Endodermal cell (in vitro differentiated cells): ENCODE measurements at regions not wholly inside any gene's neighbourhood (a gene's known extent, or its start where the extent isn't known, plus 50 kb on each side); places are given as distances from the start of the nearest gene placed in this dataset.
"Not testable (repeated sequence)": the region's sequence is repeated elsewhere in the genome, so short reads cannot be mapped to it uniquely, and the experiment has no call there.

ENCODE experiments used
- DNase-seq: peaks from one replicate; pipeline ENCODE4 v3.0.0-alpha.2; 2017
- H3K27ac ChIP-seq: 2 replicates; pipeline ENCODE4 v1.5.1; 2013; ENCODE audit warnings: mild to moderate bottlenecking, low read depth, low read length, moderate library complexity
- H3K27me3 ChIP-seq: 2 replicates; pipeline ENCODE4 v1.6.1; 2013; ENCODE audit warnings: mild to moderate bottlenecking, low read length, moderate library complexity; ENCODE audit not compliant: insufficient read depth, control insufficient read depth, poor library complexity, severe bottlenecking
- H3K36me3 ChIP-seq: 2 replicates; pipeline ENCODE4 v1.7.0; 2013; ENCODE audit warnings: mild to moderate bottlenecking, low read length, moderate library complexity; ENCODE audit not compliant: control insufficient read depth, insufficient read depth
- H3K4me1 ChIP-seq: one replicate; pipeline ENCODE4 v1.7.0; 2013; ENCODE audit warnings: low read length; ENCODE audit not compliant: control insufficient read depth, insufficient read depth
- H3K4me3 ChIP-seq: 2 replicates; pipeline ENCODE4 v1.5.1; 2013; ENCODE audit warnings: mild to moderate bottlenecking, low read length, moderate library complexity
- H3K9ac ChIP-seq: 2 replicates; pipeline ENCODE4 v1.6.1; 2013; ENCODE audit warnings: mild to moderate bottlenecking, low read length, moderate library complexity; ENCODE audit not compliant: poor library complexity, severe bottlenecking; ENCODE audit errors: extremely low read depth
- H3K9me3 ChIP-seq: 2 replicates; pipeline ENCODE4 v1.6.1; 2013; ENCODE audit warnings: mild to moderate bottlenecking, low read length, moderate library complexity; ENCODE audit not compliant: control insufficient read depth
- H3K27ac Mint-ChIP-seq: 2 replicates; pipeline ENCODE4 v1.8.0; 2020; ENCODE audit warnings: mixed read lengths
- H3K27me3 Mint-ChIP-seq: 2 replicates; pipeline ENCODE4 v1.8.0; 2021; ENCODE audit warnings: mild to moderate bottlenecking, mixed read lengths; ENCODE audit not compliant: insufficient read depth
- H3K36me3 Mint-ChIP-seq: 2 replicates; pipeline ENCODE4 v1.8.0; 2020; ENCODE audit warnings: low read depth, mixed read lengths
- H3K4me1 Mint-ChIP-seq: 2 replicates; pipeline ENCODE4 v1.8.0; 2020; ENCODE audit warnings: mixed read lengths
- H3K4me3 Mint-ChIP-seq: 2 replicates; pipeline ENCODE4 v1.8.0; 2020; ENCODE audit warnings: mild to moderate bottlenecking, moderate library complexity, mixed read lengths
- H3K9me3 Mint-ChIP-seq: 2 replicates; pipeline ENCODE4 v1.8.0; 2020; ENCODE audit warnings: mild to moderate bottlenecking, mixed read lengths
- CTCF ChIP-seq: fragments of 200-600 bp; sonication (generic); conservative IDR thresholded peaks from 2 replicates; pipeline ENCODE4 v1.5.0; 2021; ENCODE audit warnings: antibody characterized with exemption, mild to moderate bottlenecking
- WGBS, 2 experiments: methylation state at CpG; one replicate each; pipeline versions ENCODE4 v1.1.5 to v1.1.7; 2013; ENCODE audit warnings: missing lambda C conversion rate in 2 of 2, mixed read lengths in 1 of 2; ENCODE audit not compliant: insufficient coverage in 1 of 2, insufficient read length in 1 of 2; 5-methylcytosine and 5-hydroxymethylcytosine counted together

- WGBS, 2 experiments, result 88 to 90% methylated on average over 7 to 13 of the region's 21 CpGs
- not testable (repeated sequence) for H3K27ac Mint-ChIP-seq, H3K9me3 Mint-ChIP-seq, H3K27ac ChIP-seq, H3K9me3 ChIP-seq, H3K4me3 Mint-ChIP-seq, H3K27me3 Mint-ChIP-seq, H3K36me3 ChIP-seq, H3K36me3 Mint-ChIP-seq, H3K9ac ChIP-seq, H3K4me3 ChIP-seq, H3K4me1 ChIP-seq, H3K27me3 ChIP-seq, H3K4me1 Mint-ChIP-seq
- peak; percentile 26 for DNase-seq
Measured at GRCh38 chr16:29194185-29194844, 209.5 kb downstream of the LAT start.

GRCh38 chr16:29193634-29194033, 208.8 kb downstream of the LAT start:
- H3K36me3 Mint-ChIP-seq, H3K9me3 Mint-ChIP-seq, H3K4me1 Mint-ChIP-seq, H3K36me3 ChIP-seq, H3K9me3 ChIP-seq, H3K9ac ChIP-seq, H3K4me3 ChIP-seq, H3K27me3 ChIP-seq, H3K4me1 ChIP-seq, H3K4me3 Mint-ChIP-seq, H3K27me3 Mint-ChIP-seq, H3K27ac Mint-ChIP-seq, H3K27ac ChIP-seq: not testable (repeated sequence)
- peak; percentile 17 for DNase-seq
- WGBS, 2 experiments, result 88 to 100% methylated on average over 6 to 13 of the region's 13 CpGs

- peak; percentile 20 for DNase-seq
- not testable (repeated sequence) for H3K27ac Mint-ChIP-seq, H3K4me1 ChIP-seq, H3K27me3 Mint-ChIP-seq, H3K36me3 ChIP-seq, H3K9me3 ChIP-seq, H3K27ac ChIP-seq, H3K9ac ChIP-seq, H3K9me3 Mint-ChIP-seq, H3K4me1 Mint-ChIP-seq, H3K4me3 Mint-ChIP-seq, H3K4me3 ChIP-seq, H3K27me3 ChIP-seq, H3K36me3 Mint-ChIP-seq
- 93 to 98% methylated on average over 6 to 14 of the region's 14 CpGs for WGBS, 2 experiments
Measured at GRCh38 chr16:29193248-29193574, 208.4 kb downstream of the LAT start.

GRCh38 chr16:29192329-29193247, 207.7 kb downstream of the LAT start:
- Histone ChIP-seq H3K9ac (no peak overlapping the region), H3K4me3 (no peak overlapping the region), H3K27ac (no peak overlapping the region), H3K27me3 (no peaks in the 10 kb centered on the region), H3K36me3 (no peaks in the 10 kb centered on the region), H3K4me1 (no peaks in the 10 kb centered on the region), H3K9me3 (no peaks in the 10 kb centered on the region)
- TF ChIP-seq CTCF, result peak; percentile 50
- H3K27me3 Mint-ChIP-seq, result peaks cover 2% of the 10 kb centered on the region
- no peak overlapping the region for H3K27ac Mint-ChIP-seq
- H3K9me3 Mint-ChIP-seq, result no peaks in the 10 kb centered on the region
- H3K4me3 Mint-ChIP-seq, result no peak overlapping the region
- peak; percentile 42 for DNase-seq
- H3K4me1 Mint-ChIP-seq, result no peaks in the 10 kb centered on the region
- WGBS, 2 experiments, result 90 to 92% methylated on average over 9 to 17 of the region's 17 CpGs
- no peaks in the 10 kb centered on the region for H3K36me3 Mint-ChIP-seq

- WGBS, 2 experiments, result 91% methylated on average over 12 of the region's 12 CpGs; no CpG with 5 or more reads in 1 of the 2 experiments
- not testable (repeated sequence) for H3K27me3 ChIP-seq, H3K4me3 Mint-ChIP-seq, H3K9me3 ChIP-seq, H3K4me1 Mint-ChIP-seq, H3K9me3 Mint-ChIP-seq, H3K9ac ChIP-seq, H3K27ac Mint-ChIP-seq, H3K4me1 ChIP-seq, H3K27me3 Mint-ChIP-seq, H3K36me3 ChIP-seq, H3K27ac ChIP-seq, H3K36me3 Mint-ChIP-seq, H3K4me3 ChIP-seq
- DNase-seq, result peak; percentile 16
Measured at GRCh38 chr16:29191636-29192180, 206.9 kb downstream of the LAT start.
